T-helper 2 cell (primary cell): ENCODE measurements at regions not wholly inside any gene's neighbourhood (a gene's known extent, or its start where the extent isn't known, plus 50 kb on each side); places are given as distances from the start of the nearest gene placed in this dataset.
"Not testable (repeated sequence)": the region's sequence is repeated elsewhere in the genome, so short reads cannot be mapped to it uniquely, and the experiment has no call there.

Experiments
- DNase-seq, 5 experiments: peaks; one replicate each; pipeline versions ENCODE4 v3.0.0 to v3.0.0-alpha.2; 2012 to 2022

- DNase-seq = no peak
Observed at GRCh38 chr12:9449181-9449580, 158.5 kb downstream of the KLRB1 start.

GRCh38 chr12:9448648-9449047 is 159.1 kb downstream of the KLRB1 start:
- not testable (repeated sequence) for DNase-seq

GRCh38 chr12:9447791-9448614 is 159.7 kb downstream of the KLRB1 start:
- DNase-seq = peak; percentile 82 to 92 (median 88)

- not testable (repeated sequence) for DNase-seq
Observed at GRCh38 chr12:9446883-9447761, 160.6 kb downstream of the KLRB1 start.

GRCh38 chr12:9440428-9440827 is 167.3 kb downstream of the KLRB1 start:
- DNase-seq = not testable (repeated sequence)

GRCh38 chr12:9435682-9436081 is 172.0 kb downstream of the KLRB1 start:
- peak in 1 of 5 experiments; percentile 51 for DNase-seq

GRCh38 chr12:9430385-9430784 is 177.3 kb downstream of the KLRB1 start:
- not testable (repeated sequence) for DNase-seq

- not testable (repeated sequence) for DNase-seq
Observed at GRCh38 chr12:9428856-9429255, 178.9 kb downstream of the KLRB1 start.

- DNase-seq = not testable (repeated sequence)
Observed at GRCh38 chr12:9425429-9425828, 182.3 kb downstream of the KLRB1 start.

- not testable (repeated sequence) for DNase-seq
Observed at GRCh38 chr12:9424175-9424740, 183.5 kb downstream of the KLRB1 start.

- not testable (repeated sequence) for DNase-seq
Observed at GRCh38 chr12:9422689-9423088, 185.0 kb downstream of the KLRB1 start.

GRCh38 chr12:9421520-9422086 is 186.1 kb downstream of the KLRB1 start:
- not testable (repeated sequence) for DNase-seq

GRCh38 chr12:9420817-9421519 is 186.7 kb downstream of the KLRB1 start:
- DNase-seq = not testable (repeated sequence)

GRCh38 chr12:9418669-9419041 is 189.1 kb downstream of the KLRB1 start:
- DNase-seq = not testable (repeated sequence)

GRCh38 chr12:9417947-9418668 is 189.6 kb downstream of the KLRB1 start:
- DNase-seq = not testable (repeated sequence)

- DNase-seq = not testable (repeated sequence)
Observed at GRCh38 chr12:9417341-9417740, 190.4 kb downstream of the KLRB1 start.

- DNase-seq = not testable (repeated sequence)
Observed at GRCh38 chr12:9416346-9416745, 191.4 kb downstream of the KLRB1 start.

GRCh38 chr12:9415898-9416297 is 191.8 kb downstream of the KLRB1 start:
- not testable (repeated sequence) for DNase-seq

- not testable (repeated sequence) for DNase-seq
Observed at GRCh38 chr12:9413862-9414261, 193.9 kb downstream of the KLRB1 start.

- not testable (repeated sequence) for DNase-seq
Observed at GRCh38 chr12:9412459-9412858, 195.3 kb downstream of the KLRB1 start.

- not testable (repeated sequence) for DNase-seq
Observed at GRCh38 chr12:9411616-9412268, 196.0 kb downstream of the KLRB1 start.
